ENCODE measurements at regions not wholly inside any gene's neighbourhood (a gene's known extent, or its start where the extent isn't known, plus 50 kb on each side); places are given as distances from the start of the nearest gene placed in this dataset.

GRCh38 chr6:134753001-134753400 is 196.9 kb downstream of the ALDH8A1 start:
- no peaks in the 10 kb centered on the region for H3K27me3 ChIP-seq (ENCODE audit: control insufficient read depth in 2 of 2, insufficient read depth in 2 of 2, low read length in 2 of 2)
- no TSS peak for BruUV-seq (replicated peaks)
- peak overlapping the region; percentile 44 for H3K4me2 ChIP-seq (ENCODE audit: insufficient read depth, low read length)
- H3K9ac ChIP-seq (replicated peaks; ENCODE audit: extremely low read depth, insufficient read depth, low read length): peak overlapping the region; percentile 3
- TF ChIP-seq CTCF (IDR thresholded peaks at IDR 0.05; ENCODE audit: extremely low read depth in 1 of 2, insufficient read depth in 1 of 2, low read depth in 1 of 2, low read length in 2 of 2) (no peak), GATA2 (IDR thresholded peaks at IDR 0.05; ENCODE audit: insufficient read depth, insufficient read length, low read depth, low read length) (peak; percentile 22)
- no peaks in the 10 kb centered on the region for H3K79me2 ChIP-seq (ENCODE audit: control insufficient read depth, insufficient read depth, low read length)
- H3K36me3 ChIP-seq (ENCODE audit: control insufficient read depth in 2 of 2, extremely low read depth in 1 of 2, insufficient read depth in 2 of 2, low read length in 2 of 2): no peaks in the 10 kb centered on the region
- FAIRE-seq (peak; percentile 54), DNase-seq (ENCODE audit: low read depth, low spot score) (peak; percentile 76)
- dilution Hi-C loops (cut with MboI; ENCODE audit: extremely low pct_ligation_motif_present, low sequenced_read_pairs): no loop called here
- no peaks in the 10 kb centered on the region for H3K9me3 ChIP-seq (replicated peaks; ENCODE audit: control insufficient read depth, insufficient read depth, low read length)
- no peak overlapping the region for H3K27ac ChIP-seq (ENCODE audit: insufficient read depth, low read depth, low read length)
- H3K4me3 ChIP-seq (replicated peaks in 1 of 3; ENCODE audit: insufficient read depth in 1 of 3, low read depth in 1 of 3, low read length in 3 of 3): no peak overlapping the region
- intact Hi-C loops (cut with micrococcal nuclease): no loop called here
- POLR2A ChIA-PET: no interaction called here
- no peaks in the 10 kb centered on the region for H3K9me1 ChIP-seq (replicated peaks; ENCODE audit: control insufficient read depth, extremely low read depth, insufficient read depth, low read length)
- peaks cover 8% of the 10 kb centered on the region for H3K4me1 ChIP-seq (ENCODE audit: control insufficient read depth, extremely low read depth, insufficient read depth, low read length)
- H4K20me1 ChIP-seq (replicated peaks; ENCODE audit: control insufficient read depth, extremely low read depth, insufficient read depth, low read length): no peaks in the 10 kb centered on the region
- CTCF ChIA-PET: interaction anchor here (1.3 kb wide), 2 partner anchors 13 to 70 kb away, joined by 4 read pairs; no protein-coding TSS in a partner anchor
- peak overlapping the region; percentile 94 for H2AFZ ChIP-seq (ENCODE audit: low read depth, low read length)

GRCh38 chr6:134752445-134752844 is 197.5 kb downstream of the ALDH8A1 start:
- no peaks in the 10 kb centered on the region for H4K20me1 ChIP-seq (replicated peaks; ENCODE audit: control insufficient read depth, extremely low read depth, insufficient read depth, low read length)
- POLR2A ChIA-PET: no interaction called here
- dilution Hi-C loops (cut with MboI; ENCODE audit: extremely low pct_ligation_motif_present, low sequenced_read_pairs): no loop called here
- peak overlapping the region; percentile 44 for H3K4me2 ChIP-seq (ENCODE audit: insufficient read depth, low read length)
- TF ChIP-seq CTCF (IDR thresholded peaks at IDR 0.05; ENCODE audit: extremely low read depth in 1 of 2, insufficient read depth in 1 of 2, low read depth in 1 of 2, low read length in 2 of 2) (no peak), POLR2AphosphoS5 (IDR thresholded peaks at IDR 0.05; ENCODE audit: insufficient read depth, low read depth, low read length) (no peak), GATA2 (IDR thresholded peaks at IDR 0.05; ENCODE audit: insufficient read depth, insufficient read length, low read depth, low read length) (no peak), EZH2 (IDR thresholded peaks at IDR 0.05; ENCODE audit: borderline replicate concordance, low read depth, low read length, severe bottlenecking) (no peak), MYC (IDR thresholded peaks at IDR 0.05; ENCODE audit: low read depth, low read length) (no peak), FOS (IDR thresholded peaks at IDR 0.05; ENCODE audit: borderline replicate concordance, insufficient read depth, low read length) (no peak), JUN (IDR thresholded peaks at IDR 0.05; ENCODE audit: borderline replicate concordance, insufficient read depth, insufficient read length, low read depth) (no peak), MAX (IDR thresholded peaks at IDR 0.05; ENCODE audit: insufficient read depth, insufficient read length) (no peak)
- intact Hi-C loops (cut with micrococcal nuclease): no loop called here
- BruUV-seq (replicated peaks): no TSS peak
- H3K27me3 ChIP-seq (ENCODE audit: control insufficient read depth in 2 of 2, insufficient read depth in 2 of 2, low read length in 2 of 2): no peaks in the 10 kb centered on the region
- no peak overlapping the region for H2AFZ ChIP-seq (ENCODE audit: low read depth, low read length)
- H3K4me3 ChIP-seq (replicated peaks in 1 of 3; ENCODE audit: insufficient read depth in 1 of 3, low read depth in 1 of 3, low read length in 3 of 3): no peak overlapping the region
- peaks cover 8% of the 10 kb centered on the region for H3K4me1 ChIP-seq (ENCODE audit: control insufficient read depth, extremely low read depth, insufficient read depth, low read length)
- H3K27ac ChIP-seq (ENCODE audit: insufficient read depth, low read depth, low read length): no peak overlapping the region
- H3K36me3 ChIP-seq (ENCODE audit: control insufficient read depth in 2 of 2, extremely low read depth in 1 of 2, insufficient read depth in 2 of 2, low read length in 2 of 2): no peaks in the 10 kb centered on the region
- H3K9me1 ChIP-seq (replicated peaks; ENCODE audit: control insufficient read depth, extremely low read depth, insufficient read depth, low read length): no peaks in the 10 kb centered on the region
- peak; percentile 21 for FAIRE-seq
- no peak for DNase-seq (ENCODE audit: low read depth, low spot score)
- H3K79me2 ChIP-seq (ENCODE audit: control insufficient read depth, insufficient read depth, low read length): no peaks in the 10 kb centered on the region
- CTCF ChIA-PET: interaction anchor here (1.3 kb wide), 2 partner anchors 12 to 71 kb away, joined by 4 read pairs; no protein-coding TSS in a partner anchor
- peak overlapping the region; percentile 3 for H3K9ac ChIP-seq (replicated peaks; ENCODE audit: extremely low read depth, insufficient read depth, low read length)
- no peaks in the 10 kb centered on the region for H3K9me3 ChIP-seq (replicated peaks; ENCODE audit: control insufficient read depth, insufficient read depth, low read length)

Measured in endothelial cell of umbilical vein (primary cell).